ENCODE measurements at regions not wholly inside any gene's neighbourhood (a gene's known extent, or its start where the extent isn't known, plus 50 kb on each side); places are given as distances from the start of the nearest gene placed in this dataset.
A peak's percentile ranks its signal among the peaks of the same experiment; 100 is the strongest.

DNA sequence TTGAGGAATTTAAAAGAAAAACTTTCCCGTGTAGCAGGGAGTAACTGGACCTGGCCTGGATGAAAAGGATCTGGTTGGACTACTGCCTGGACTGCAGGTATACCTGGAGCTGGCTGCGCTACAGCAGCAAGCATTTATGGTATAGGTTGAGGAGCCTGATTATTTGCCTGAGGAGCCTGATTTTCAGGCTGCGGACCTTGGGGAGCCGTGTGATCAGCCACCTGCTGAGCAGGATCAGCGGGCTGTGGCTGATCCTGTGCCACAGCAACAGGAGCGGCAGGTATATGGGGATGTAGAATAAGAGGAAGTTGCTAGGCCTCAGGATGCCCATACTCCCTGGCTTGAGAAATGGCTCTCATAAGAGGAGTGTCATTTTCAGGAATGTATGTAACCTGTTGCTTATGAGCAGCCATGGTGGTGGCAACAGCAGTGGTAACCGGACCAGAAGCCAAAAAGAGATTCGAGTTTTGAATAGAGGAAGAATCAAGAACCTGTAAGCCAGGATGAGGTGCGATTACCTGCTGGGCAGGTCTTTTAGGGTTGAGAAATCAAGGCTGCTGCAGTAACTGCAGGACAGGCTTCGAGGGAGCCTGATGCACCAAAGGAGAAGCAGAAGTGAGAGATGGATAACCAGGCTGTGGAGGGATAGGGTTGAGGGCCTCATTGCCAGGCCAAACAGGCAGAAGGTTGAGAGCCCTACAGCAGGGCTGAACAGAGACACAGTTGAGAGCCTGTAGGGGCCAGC lies 60.9 kb upstream of the ARL4D start (continued):
- TF ChIP-seq ARID4B (CRISPR knock-in tag; IDR thresholded peaks at IDR 0.05; ENCODE audit: borderline replicate concordance) (no peak), CREB1 (CRISPR knock-in tag; IDR thresholded peaks at IDR 0.05) (no peak), CREM (CRISPR knock-in tag; IDR thresholded peaks at IDR 0.05) (no peak)
- TF ChIP-seq, protein P1, sequence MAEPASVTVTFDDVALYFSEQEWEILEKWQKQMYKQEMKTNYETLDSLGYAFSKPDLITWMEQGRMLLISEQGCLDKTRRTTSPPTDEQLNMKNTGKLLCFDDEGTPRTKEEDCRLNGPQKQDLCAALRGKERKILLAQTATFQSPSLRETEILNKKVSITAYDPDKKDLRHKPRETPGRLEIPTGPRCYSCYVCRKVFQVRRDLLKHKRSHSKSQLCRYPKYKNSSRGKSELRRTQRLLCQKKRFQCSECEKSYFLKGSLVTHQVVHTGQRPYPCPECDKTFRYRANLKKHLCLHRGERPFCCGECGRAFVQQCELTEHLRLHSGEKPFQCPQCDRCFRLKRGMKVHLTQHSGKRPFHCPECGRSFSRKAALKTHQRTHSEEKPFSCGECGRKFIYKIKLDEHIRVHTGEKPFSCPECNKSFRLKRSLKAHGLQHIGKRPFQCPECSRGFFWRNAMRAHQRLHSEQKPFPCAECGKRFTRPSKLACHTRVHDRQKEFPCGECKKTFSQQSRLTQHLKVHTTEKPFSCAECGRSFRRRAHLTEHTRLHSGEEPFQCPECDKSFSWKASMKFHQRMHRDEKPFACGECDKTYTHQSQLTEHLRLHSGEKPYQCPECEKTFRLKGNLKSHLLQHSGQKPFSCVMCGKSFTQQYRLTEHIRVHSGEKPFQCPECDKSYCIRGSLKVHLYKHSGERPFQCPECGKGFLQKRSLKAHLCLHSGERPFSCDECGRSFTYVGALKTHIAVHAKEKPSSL (CRISPR knock-in tag; conservative IDR thresholded peaks at IDR 0.05): no peak
- TF ChIP-seq, protein P2, sequence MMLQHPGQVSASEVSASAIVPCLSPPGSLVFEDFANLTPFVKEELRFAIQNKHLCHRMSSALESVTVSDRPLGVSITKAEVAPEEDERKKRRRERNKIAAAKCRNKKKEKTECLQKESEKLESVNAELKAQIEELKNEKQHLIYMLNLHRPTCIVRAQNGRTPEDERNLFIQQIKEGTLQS (CRISPR knock-in tag; conservative IDR thresholded peaks at IDR 0.05): no peak

- DNase-seq (ENCODE audit: low spot score) (no peak), ATAC-seq (no peak)
- no peaks in the 10 kb centered on the region for H3K36me3 Mint-ChIP-seq
- no peak overlapping the region for H3K4me3 Mint-ChIP-seq
- no peaks in the 10 kb centered on the region for H3K27me3 Mint-ChIP-seq (ENCODE audit: low read depth)
- CTCF ChIA-PET: interaction anchor here (0.7 to 3.1 kb wide), 10 partner anchors 9 to 148 kb away, joined by 4 to 14 read pairs (median 5); partner anchors contain the start of gene DHX8
- POLR2A ChIA-PET: interaction anchor here (0.7 kb wide), 1 partner anchor 53 kb away, joined by 5 read pairs; no protein-coding TSS in a partner anchor
- no peak for TF ChIP-seq NFYB (CRISPR knock-in tag; conservative IDR thresholded peaks at IDR 0.05; ENCODE audit: low read depth)
- TF ChIP-seq EMX1 (CRISPR knock-in tag; IDR thresholded peaks at IDR 0.05): no peak
- H3K4me1 Mint-ChIP-seq: peaks cover 23% of the 10 kb centered on the region
- H3K9me3 Mint-ChIP-seq: no peaks in the 10 kb centered on the region
- H3K27ac Mint-ChIP-seq: peak overlapping the region; percentile 54; the same call in 1 of the 2 replicates
Measured at GRCh38 chr17:43334738-43335402, 63.9 kb upstream of the ARL4D start.

GRCh38 chr17:43333433-43333943 lies 65.3 kb upstream of the ARL4D start:
- Mint-ChIP-seq H3K36me3 (no peaks in the 10 kb centered on the region), H3K4me3 (no peak overlapping the region), H3K9me3 (no peaks in the 10 kb centered on the region), H3K4me1 (peaks cover 23% of the 10 kb centered on the region), H3K27ac (no peak overlapping the region), H3K27me3 (ENCODE audit: low read depth) (no peaks in the 10 kb centered on the region)
- DNase-seq (ENCODE audit: low spot score): no peak
- no peak for ATAC-seq
- ChIA-PET POLR2A (no interaction called here), CTCF (interaction anchor here (1.5 to 3.1 kb wide), 3 partner anchors 9 to 124 kb away, joined by 5 to 12 read pairs (median 7); no protein-coding TSS in a partner anchor)
- TF ChIP-seq TP53 (CRISPR knock-in tag; IDR thresholded peaks at IDR 0.05): no peak
- no peak for TF ChIP-seq NFATC4 (CRISPR knock-in tag; IDR thresholded peaks at IDR 0.05)
- TF ChIP-seq, protein P3, sequence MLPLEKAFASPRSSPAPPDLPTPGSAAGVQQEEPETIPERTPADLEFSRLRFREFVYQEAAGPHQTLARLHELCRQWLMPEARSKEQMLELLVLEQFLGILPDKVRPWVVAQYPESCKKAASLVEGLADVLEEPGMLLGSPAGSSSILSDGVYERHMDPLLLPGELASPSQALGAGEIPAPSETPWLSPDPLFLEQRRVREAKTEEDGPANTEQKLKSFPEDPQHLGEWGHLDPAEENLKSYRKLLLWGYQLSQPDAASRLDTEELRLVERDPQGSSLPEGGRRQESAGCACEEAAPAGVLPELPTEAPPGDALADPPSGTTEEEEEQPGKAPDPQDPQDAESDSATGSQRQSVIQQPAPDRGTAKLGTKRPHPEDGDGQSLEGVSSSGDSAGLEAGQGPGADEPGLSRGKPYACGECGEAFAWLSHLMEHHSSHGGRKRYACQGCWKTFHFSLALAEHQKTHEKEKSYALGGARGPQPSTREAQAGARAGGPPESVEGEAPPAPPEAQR (CRISPR knock-in tag; IDR thresholded peaks at IDR 0.05): no peak
- TF ChIP-seq, protein P4, sequence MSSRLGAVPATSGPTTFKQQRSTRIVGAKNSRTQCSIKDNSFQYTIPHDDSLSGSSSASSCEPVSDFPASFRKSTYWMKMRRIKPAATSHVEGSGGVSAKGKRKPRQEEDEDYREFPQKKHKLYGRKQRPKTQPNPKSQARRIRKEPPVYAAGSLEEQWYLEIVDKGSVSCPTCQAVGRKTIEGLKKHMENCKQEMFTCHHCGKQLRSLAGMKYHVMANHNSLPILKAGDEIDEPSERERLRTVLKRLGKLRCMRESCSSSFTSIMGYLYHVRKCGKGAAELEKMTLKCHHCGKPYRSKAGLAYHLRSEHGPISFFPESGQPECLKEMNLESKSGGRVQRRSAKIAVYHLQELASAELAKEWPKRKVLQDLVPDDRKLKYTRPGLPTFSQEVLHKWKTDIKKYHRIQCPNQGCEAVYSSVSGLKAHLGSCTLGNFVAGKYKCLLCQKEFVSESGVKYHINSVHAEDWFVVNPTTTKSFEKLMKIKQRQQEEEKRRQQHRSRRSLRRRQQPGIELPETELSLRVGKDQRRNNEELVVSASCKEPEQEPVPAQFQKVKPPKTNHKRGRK (CRISPR knock-in tag; IDR thresholded peaks at IDR 0.05; ENCODE audit: borderline replicate concordance): no peak
